Esophagus muscularis mucosa (tissue), 4 donors: ENCODE measurements at regions not wholly inside any gene's neighbourhood (a gene's known extent, or its start where the extent isn't known, plus 50 kb on each side); places are given as distances from the start of the nearest gene placed in this dataset.

ENCODE experiments used
- EP300 ChIP-seq: sonication (generic); formaldehyde crosslinking; IDR thresholded peaks from one replicate; pipeline ENCODE4 v1.6.1; 2017; ENCODE audit warnings: antibody characterized with exemption
- POLR2A ChIP-seq: fragments of 450-650 bp; IDR thresholded peaks from one replicate; pipeline ENCODE4 v1.6.1; 2017; ENCODE audit warnings: antibody characterized with exemption, moderate library complexity, mild to moderate bottlenecking, low read depth
- TF ChIP-seq, protein P1 (sequence below), 3 experiments: fragments of 200-600 bp in 2 of 3; fragments of 450-650 bp in 1 of 3; sonication (generic) in 2 of 3; IDR thresholded peaks; one replicate each; pipeline ENCODE4 v1.5.1; 2017 to 2019; ENCODE audit warnings: antibody characterized with exemption in 3 of 3, mild to moderate bottlenecking in 2 of 3, moderate library complexity in 1 of 3

DNA sequence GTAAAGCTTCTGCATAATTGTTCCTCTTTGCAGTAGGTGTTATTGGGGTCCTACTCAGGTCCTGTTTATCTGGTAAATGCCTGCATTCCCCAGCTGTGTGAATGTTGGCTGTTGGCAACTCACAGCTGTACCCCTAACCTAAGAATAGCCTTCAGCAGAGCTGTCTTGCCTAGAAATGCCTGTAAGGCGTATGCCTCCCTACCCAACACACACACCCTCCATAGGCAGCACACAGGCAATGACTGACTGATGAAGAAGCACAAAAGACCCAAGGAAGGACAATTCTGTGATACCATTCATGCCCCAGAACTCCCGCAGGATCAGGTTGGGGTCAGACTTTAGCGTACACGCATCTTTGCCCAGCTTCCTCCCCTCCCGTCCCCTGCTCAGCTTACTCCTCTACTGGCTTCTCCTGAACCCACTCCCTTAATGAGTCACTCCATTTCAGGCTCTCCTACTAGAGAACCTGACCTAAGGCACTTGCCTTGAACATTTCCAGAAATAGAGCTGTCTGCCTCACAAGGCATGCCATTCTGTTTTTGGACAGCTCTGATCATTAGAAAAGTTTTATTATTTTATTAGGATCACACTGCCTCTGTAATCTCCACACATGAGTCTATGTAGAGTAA lies 99.2 kb upstream of the PIK3CG start:
- TF ChIP-seq POLR2A = no peak
- TF ChIP-seq, protein P1, sequence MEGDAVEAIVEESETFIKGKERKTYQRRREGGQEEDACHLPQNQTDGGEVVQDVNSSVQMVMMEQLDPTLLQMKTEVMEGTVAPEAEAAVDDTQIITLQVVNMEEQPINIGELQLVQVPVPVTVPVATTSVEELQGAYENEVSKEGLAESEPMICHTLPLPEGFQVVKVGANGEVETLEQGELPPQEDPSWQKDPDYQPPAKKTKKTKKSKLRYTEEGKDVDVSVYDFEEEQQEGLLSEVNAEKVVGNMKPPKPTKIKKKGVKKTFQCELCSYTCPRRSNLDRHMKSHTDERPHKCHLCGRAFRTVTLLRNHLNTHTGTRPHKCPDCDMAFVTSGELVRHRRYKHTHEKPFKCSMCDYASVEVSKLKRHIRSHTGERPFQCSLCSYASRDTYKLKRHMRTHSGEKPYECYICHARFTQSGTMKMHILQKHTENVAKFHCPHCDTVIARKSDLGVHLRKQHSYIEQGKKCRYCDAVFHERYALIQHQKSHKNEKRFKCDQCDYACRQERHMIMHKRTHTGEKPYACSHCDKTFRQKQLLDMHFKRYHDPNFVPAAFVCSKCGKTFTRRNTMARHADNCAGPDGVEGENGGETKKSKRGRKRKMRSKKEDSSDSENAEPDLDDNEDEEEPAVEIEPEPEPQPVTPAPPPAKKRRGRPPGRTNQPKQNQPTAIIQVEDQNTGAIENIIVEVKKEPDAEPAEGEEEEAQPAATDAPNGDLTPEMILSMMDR (IDR thresholded peaks at IDR 0.05) = no peak
- no peak for TF ChIP-seq EP300
